Osteoblast (primary cell): ENCODE measurements at regions not wholly inside any gene's neighbourhood (a gene's known extent, or its start where the extent isn't known, plus 50 kb on each side); places are given as distances from the start of the nearest gene placed in this dataset.
"Not testable (repeated sequence)": the region's sequence is repeated elsewhere in the genome, so short reads cannot be mapped to it uniquely, and the experiment has no call there.

Experiments used
- DNase-seq: peaks from one replicate; pipeline ENCODE4 v3.0.0; 2011; ENCODE audit warnings: low spot score, mixed read lengths; ENCODE audit not compliant: insufficient read length; ENCODE audit errors: missing footprints
- H2AFZ ChIP-seq: 2 replicates; pipeline ENCODE4 v1.6.0; 2011; ENCODE audit warnings: mild to moderate bottlenecking, low read length
- H3K27ac ChIP-seq: 2 replicates; pipeline ENCODE4 v1.5.1; 2011; ENCODE audit warnings: mild to moderate bottlenecking, low read depth, low read length, moderate library complexity
- H3K27me3 ChIP-seq: 2 replicates; pipeline ENCODE4 v1.6.0; 2012; ENCODE audit warnings: mild to moderate bottlenecking, control low read depth, inconsistent platforms, low read length, moderate library complexity; ENCODE audit not compliant: insufficient read depth
- H3K36me3 ChIP-seq: 2 replicates; pipeline ENCODE4 v1.5.1; 2011; ENCODE audit warnings: mild to moderate bottlenecking, low read length, control low read depth, moderate library complexity; ENCODE audit not compliant: insufficient read depth
- H3K4me1 ChIP-seq: 2 replicates; pipeline ENCODE4 v1.5.1; 2011; ENCODE audit warnings: mild to moderate bottlenecking, low read length, control low read depth, moderate library complexity; ENCODE audit not compliant: insufficient read depth
- H3K4me2 ChIP-seq: 2 replicates; pipeline ENCODE4 v1.6.0; 2011; ENCODE audit warnings: mild to moderate bottlenecking, low read length; ENCODE audit not compliant: insufficient read depth
- H3K4me3 ChIP-seq: fragments of 200-600 bp; sonication (generic); 3 replicates; pipeline ENCODE4 v1.5.1; 2012; ENCODE audit warnings: mild to moderate bottlenecking, low read length, inconsistent platforms; ENCODE audit not compliant: insufficient read depth
- H3K79me2 ChIP-seq: 2 replicates; pipeline ENCODE4 v1.6.0; 2012; ENCODE audit warnings: mild to moderate bottlenecking, low read length, control low read depth, inconsistent platforms; ENCODE audit not compliant: insufficient read depth
- H3K9me3 ChIP-seq: 2 replicates; pipeline ENCODE4 v1.5.1; 2011; ENCODE audit warnings: low read depth, low read length, control low read depth
- H4K20me1 ChIP-seq: 2 replicates; pipeline ENCODE4 v1.6.0; 2012; ENCODE audit warnings: mild to moderate bottlenecking, low read length, control low read depth; ENCODE audit not compliant: insufficient read depth
- TF ChIP-seq, protein P1 (sequence below): IDR thresholded peaks from 2 replicates; pipeline ENCODE4 v1.5.1; 2011; ENCODE audit warnings: mild to moderate bottlenecking, low read depth, low read length, moderate library complexity; ENCODE audit errors: extremely low read depth

DNA sequence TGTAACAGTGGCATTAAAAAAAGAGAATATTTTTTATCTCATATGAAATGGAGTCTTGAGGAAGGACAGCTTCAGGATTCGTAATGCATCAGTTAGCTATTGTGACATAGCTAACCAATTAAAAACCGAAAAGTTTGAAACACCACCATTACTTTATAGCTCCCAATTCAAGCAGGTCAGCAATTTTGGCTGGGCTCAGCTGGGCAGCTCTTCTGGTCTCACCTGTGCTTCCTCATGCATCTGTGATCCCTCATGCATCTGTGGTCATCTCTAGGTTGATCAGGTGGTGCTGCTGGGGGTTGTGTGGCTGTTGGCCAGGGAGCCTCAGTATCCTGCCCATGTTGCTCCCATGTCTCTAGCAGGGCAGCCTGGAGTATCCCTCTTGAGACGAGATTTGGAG, 76.7 kb upstream of the KCNA1 start:
- TF ChIP-seq, protein P1, sequence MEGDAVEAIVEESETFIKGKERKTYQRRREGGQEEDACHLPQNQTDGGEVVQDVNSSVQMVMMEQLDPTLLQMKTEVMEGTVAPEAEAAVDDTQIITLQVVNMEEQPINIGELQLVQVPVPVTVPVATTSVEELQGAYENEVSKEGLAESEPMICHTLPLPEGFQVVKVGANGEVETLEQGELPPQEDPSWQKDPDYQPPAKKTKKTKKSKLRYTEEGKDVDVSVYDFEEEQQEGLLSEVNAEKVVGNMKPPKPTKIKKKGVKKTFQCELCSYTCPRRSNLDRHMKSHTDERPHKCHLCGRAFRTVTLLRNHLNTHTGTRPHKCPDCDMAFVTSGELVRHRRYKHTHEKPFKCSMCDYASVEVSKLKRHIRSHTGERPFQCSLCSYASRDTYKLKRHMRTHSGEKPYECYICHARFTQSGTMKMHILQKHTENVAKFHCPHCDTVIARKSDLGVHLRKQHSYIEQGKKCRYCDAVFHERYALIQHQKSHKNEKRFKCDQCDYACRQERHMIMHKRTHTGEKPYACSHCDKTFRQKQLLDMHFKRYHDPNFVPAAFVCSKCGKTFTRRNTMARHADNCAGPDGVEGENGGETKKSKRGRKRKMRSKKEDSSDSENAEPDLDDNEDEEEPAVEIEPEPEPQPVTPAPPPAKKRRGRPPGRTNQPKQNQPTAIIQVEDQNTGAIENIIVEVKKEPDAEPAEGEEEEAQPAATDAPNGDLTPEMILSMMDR = no peak
- H3K27ac ChIP-seq = no peak overlapping the region
- no peaks in the 10 kb centered on the region for H3K79me2 ChIP-seq
- H3K27me3 ChIP-seq = no peaks in the 10 kb centered on the region
- H3K36me3 ChIP-seq = no peaks in the 10 kb centered on the region
- no peaks in the 10 kb centered on the region for H3K4me1 ChIP-seq
- H3K4me3 ChIP-seq = no peak overlapping the region
- H3K9me3 ChIP-seq = no peaks in the 10 kb centered on the region
- no peak overlapping the region for H2AFZ ChIP-seq
- no peak for DNase-seq
- H4K20me1 ChIP-seq = no peaks in the 10 kb centered on the region
- no peak overlapping the region for H3K4me2 ChIP-seq

DNA sequence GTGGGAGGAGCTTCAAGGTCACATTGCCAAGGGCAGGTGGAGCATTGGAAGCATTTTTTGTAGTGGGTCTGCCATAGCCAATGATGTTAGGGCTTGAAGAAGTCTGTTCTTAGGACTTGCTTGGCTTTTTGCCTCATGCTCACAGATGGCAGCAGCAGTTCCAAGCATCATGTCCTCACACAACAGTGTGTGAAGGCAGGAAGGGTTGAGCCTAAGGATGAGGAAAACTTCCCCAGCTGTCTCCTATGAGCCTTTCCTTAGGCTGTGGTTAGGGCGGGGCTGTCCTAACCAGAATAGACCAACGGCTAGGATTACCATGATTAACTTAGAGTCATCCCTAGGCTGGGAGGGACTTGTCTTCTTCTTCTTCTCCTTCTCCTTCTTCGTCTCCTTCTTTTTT, 76.2 kb upstream of the KCNA1 start:
- H3K79me2 ChIP-seq = no peaks in the 10 kb centered on the region
- no peak for DNase-seq
- TF ChIP-seq, protein P1 = no peak
- no peaks in the 10 kb centered on the region for H3K27me3 ChIP-seq
- H4K20me1 ChIP-seq = no peaks in the 10 kb centered on the region
- no peak overlapping the region for H2AFZ ChIP-seq
- no peaks in the 10 kb centered on the region for H3K36me3 ChIP-seq
- H3K4me1 ChIP-seq = no peaks in the 10 kb centered on the region
- no peak overlapping the region for H3K27ac ChIP-seq
- no peak overlapping the region for H3K4me2 ChIP-seq
- no peaks in the 10 kb centered on the region for H3K9me3 ChIP-seq
- no peak overlapping the region for H3K4me3 ChIP-seq

DNA sequence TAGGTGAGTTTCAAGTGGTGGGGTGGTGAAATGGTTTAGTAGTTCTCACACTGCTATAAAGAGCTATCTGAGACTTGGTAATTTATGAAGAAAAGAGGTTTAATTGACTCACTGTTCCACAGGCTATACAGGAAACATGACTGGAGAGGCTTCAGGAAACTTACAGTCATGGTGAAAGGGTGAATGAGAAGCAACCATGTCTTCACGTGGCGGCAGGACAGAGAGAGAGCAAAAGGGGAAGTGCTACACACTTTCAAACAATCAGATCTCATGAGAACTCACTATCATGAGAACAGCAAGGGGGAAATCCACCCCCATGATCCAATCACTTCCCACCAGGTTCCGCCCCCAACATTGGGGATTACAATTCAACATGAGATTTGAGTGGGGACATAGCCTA, 67.3 kb upstream of the KCNA1 start:
- DNase-seq, H3K27me3 ChIP-seq, H3K4me2 ChIP-seq, H3K4me3 ChIP-seq, H2AFZ ChIP-seq, H4K20me1 ChIP-seq, H3K9me3 ChIP-seq, H3K4me1 ChIP-seq, H3K36me3 ChIP-seq, H3K27ac ChIP-seq, H3K79me2 ChIP-seq: not testable (repeated sequence)

DNA sequence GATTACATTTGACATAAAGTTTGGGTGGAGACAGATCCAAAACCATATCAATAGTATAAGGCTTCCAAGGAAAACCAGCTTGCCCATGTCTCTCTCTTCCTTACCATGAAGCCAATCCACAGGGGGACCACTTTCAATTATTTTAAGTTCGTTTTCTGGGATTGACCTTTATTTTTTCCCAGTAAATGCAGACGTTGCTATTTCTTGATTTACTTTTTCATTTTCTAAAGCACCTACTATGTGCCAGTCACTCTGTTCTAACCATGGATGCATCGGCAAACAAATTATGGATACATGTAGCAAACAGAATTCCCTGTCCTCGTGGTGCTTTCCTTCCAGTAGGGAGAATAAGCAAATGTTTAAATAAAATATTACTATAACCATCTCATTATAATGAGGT, 65.8 kb upstream of the KCNA1 start:
- H3K36me3 ChIP-seq = no peaks in the 10 kb centered on the region
- H4K20me1 ChIP-seq = no peaks in the 10 kb centered on the region
- no peaks in the 10 kb centered on the region for H3K4me1 ChIP-seq
- H3K27ac ChIP-seq = no peak overlapping the region
- no peaks in the 10 kb centered on the region for H3K27me3 ChIP-seq
- H3K9me3 ChIP-seq = no peaks in the 10 kb centered on the region
- DNase-seq = no peak
- H2AFZ ChIP-seq = no peak overlapping the region
- H3K4me3 ChIP-seq = no peak overlapping the region
- no peak overlapping the region for H3K4me2 ChIP-seq
- H3K79me2 ChIP-seq = no peaks in the 10 kb centered on the region
- TF ChIP-seq, protein P1 = no peak

DNA sequence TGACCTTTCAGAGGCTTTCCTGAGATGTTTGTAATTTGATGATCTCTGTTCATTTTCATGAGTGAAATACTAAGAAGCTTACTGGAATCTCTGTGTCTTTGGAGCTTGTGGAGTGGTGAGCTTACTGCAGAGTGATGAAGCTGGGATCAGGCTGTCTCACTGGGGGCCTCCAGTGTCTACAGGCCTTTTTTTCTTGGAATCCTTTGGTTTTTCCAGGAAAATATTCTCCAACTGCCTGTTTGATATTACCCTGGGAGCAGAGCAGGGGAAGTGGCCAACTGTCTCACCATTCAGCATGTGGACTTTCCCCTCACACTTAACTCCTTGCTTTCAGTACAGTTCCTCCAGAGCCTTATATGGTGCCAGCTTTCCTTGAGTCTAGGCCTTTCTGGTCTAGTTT, 62.0 kb upstream of the KCNA1 start:
- Histone ChIP-seq H3K4me3 (no peak overlapping the region), H3K27ac (no peak overlapping the region), H3K4me2 (no peak overlapping the region), H3K9me3 (no peaks in the 10 kb centered on the region), H3K36me3 (no peaks in the 10 kb centered on the region), H4K20me1 (no peaks in the 10 kb centered on the region), H3K79me2 (no peaks in the 10 kb centered on the region), H3K4me1 (no peaks in the 10 kb centered on the region), H3K27me3 (no peaks in the 10 kb centered on the region), H2AFZ (no peak overlapping the region)
- TF ChIP-seq, protein P1 = no peak
- DNase-seq = no peak
